KOPT-K1 (cell line): ENCODE measurements at regions not wholly inside any gene's neighbourhood (a gene's known extent, or its start where the extent isn't known, plus 50 kb on each side); places are given as distances from the start of the nearest gene placed in this dataset.
"Not testable (repeated sequence)": the region's sequence is repeated elsewhere in the genome, so short reads cannot be mapped to it uniquely, and the experiment has no call there.

Experiments
- H3K27ac ChIP-seq: fragments of 200-600 bp; sonication (generic); 2 replicates; pipeline ENCODE4 v1.5.1; 2016; ENCODE audit warnings: antibody characterized with exemption, mild to moderate bottlenecking, low read depth, low read length; ENCODE audit not compliant: poor library complexity, severe bottlenecking
- H3K36me3 ChIP-seq: fragments of 200-600 bp; sonication (generic); 2 replicates; pipeline ENCODE4 v1.5.1; 2017; ENCODE audit warnings: antibody characterized with exemption, mild to moderate bottlenecking, low read length, moderate library complexity; ENCODE audit not compliant: insufficient read depth
- H3K9me3 ChIP-seq: fragments of 200-600 bp; sonication (generic); 2 replicates; pipeline ENCODE4 v1.5.1; 2017; ENCODE audit warnings: antibody characterized with exemption, low read length, mild to moderate bottlenecking; ENCODE audit not compliant: insufficient read depth, poor library complexity, severe bottlenecking

- Histone ChIP-seq H3K9me3 (peaks cover 9% of the 10 kb centered on the region), H3K36me3 (no peaks in the 10 kb centered on the region), H3K27ac (no peak overlapping the region)
Observed at GRCh38 chr4:181793096-181793495, 450.1 kb upstream of the TENM3 start.

- H3K27ac ChIP-seq: no peak overlapping the region
- H3K36me3 ChIP-seq: no peaks in the 10 kb centered on the region
- peaks cover 9% of the 10 kb centered on the region for H3K9me3 ChIP-seq
Observed at GRCh38 chr4:181796502-181796901, 446.7 kb upstream of the TENM3 start.

- Histone ChIP-seq H3K27ac (no peak overlapping the region), H3K9me3 (peaks cover 9% of the 10 kb centered on the region), H3K36me3 (no peaks in the 10 kb centered on the region)
Observed at GRCh38 chr4:181798536-181798935, 444.7 kb upstream of the TENM3 start.

- Histone ChIP-seq H3K27ac (no peak overlapping the region), H3K36me3 (no peaks in the 10 kb centered on the region), H3K9me3 (peaks cover 9% of the 10 kb centered on the region)
Observed at GRCh38 chr4:181799561-181800069, 443.6 kb upstream of the TENM3 start.

GRCh38 chr4:181802207-181802606 lies 441.0 kb upstream of the TENM3 start:
- H3K36me3 ChIP-seq: no peaks in the 10 kb centered on the region
- H3K27ac ChIP-seq: no peak overlapping the region
- no peaks in the 10 kb centered on the region for H3K9me3 ChIP-seq

- H3K36me3 ChIP-seq: no peaks in the 10 kb centered on the region
- H3K9me3 ChIP-seq: no peaks in the 10 kb centered on the region
- H3K27ac ChIP-seq: no peak overlapping the region
Observed at GRCh38 chr4:181807771-181808170, 435.4 kb upstream of the TENM3 start.

GRCh38 chr4:181810711-181811110 lies 432.5 kb upstream of the TENM3 start:
- Histone ChIP-seq H3K9me3 (no peaks in the 10 kb centered on the region), H3K27ac (no peak overlapping the region), H3K36me3 (no peaks in the 10 kb centered on the region)

- H3K27ac ChIP-seq, H3K36me3 ChIP-seq, H3K9me3 ChIP-seq: not testable (repeated sequence)
Observed at GRCh38 chr4:181811550-181811949, 431.7 kb upstream of the TENM3 start.

- no peaks in the 10 kb centered on the region for H3K9me3 ChIP-seq
- no peaks in the 10 kb centered on the region for H3K36me3 ChIP-seq
- no peak overlapping the region for H3K27ac ChIP-seq
Observed at GRCh38 chr4:181819946-181820345, 423.3 kb upstream of the TENM3 start.

- H3K9me3 ChIP-seq: no peaks in the 10 kb centered on the region
- H3K36me3 ChIP-seq: no peaks in the 10 kb centered on the region
- no peak overlapping the region for H3K27ac ChIP-seq
Observed at GRCh38 chr4:181820553-181820952, 422.6 kb upstream of the TENM3 start.

GRCh38 chr4:181821039-181822004 lies 421.9 kb upstream of the TENM3 start:
- Histone ChIP-seq H3K36me3 (no peaks in the 10 kb centered on the region), H3K27ac (no peak overlapping the region), H3K9me3 (no peaks in the 10 kb centered on the region)

- no peaks in the 10 kb centered on the region for H3K36me3 ChIP-seq
- H3K27ac ChIP-seq: no peak overlapping the region
- H3K9me3 ChIP-seq: no peaks in the 10 kb centered on the region
Observed at GRCh38 chr4:181822005-181822375, 421.2 kb upstream of the TENM3 start.

- Histone ChIP-seq H3K27ac (no peak overlapping the region), H3K36me3 (no peaks in the 10 kb centered on the region), H3K9me3 (no peaks in the 10 kb centered on the region)
Observed at GRCh38 chr4:181823183-181823582, 420.0 kb upstream of the TENM3 start.

- Histone ChIP-seq H3K9me3 (no peaks in the 10 kb centered on the region), H3K36me3 (no peaks in the 10 kb centered on the region), H3K27ac (no peak overlapping the region)
Observed at GRCh38 chr4:181823645-181824044, 419.6 kb upstream of the TENM3 start.

- H3K36me3 ChIP-seq: no peaks in the 10 kb centered on the region
- H3K9me3 ChIP-seq: no peaks in the 10 kb centered on the region
- no peak overlapping the region for H3K27ac ChIP-seq
Observed at GRCh38 chr4:181825564-181825963, 417.6 kb upstream of the TENM3 start.

GRCh38 chr4:181827246-181827645 lies 416.0 kb upstream of the TENM3 start:
- Histone ChIP-seq H3K9me3 (no peaks in the 10 kb centered on the region), H3K36me3 (no peaks in the 10 kb centered on the region)

More at GRCh38 chr4:181827246-181827645, 416.0 kb upstream of the TENM3 start:
- no peak overlapping the region for H3K27ac ChIP-seq
